ENCODE measurements at regions not wholly inside any gene's neighbourhood (a gene's known extent, or its start where the extent isn't known, plus 50 kb on each side); places are given as distances from the start of the nearest gene placed in this dataset.

- Mint-ChIP-seq H3K4me1 (no peaks in the 10 kb centered on the region), H3K27me3 (ENCODE audit: low read depth in 2 of 2) (no peaks in the 10 kb centered on the region), H3K27ac (no peak overlapping the region), H3K9me3 (peaks cover 5 to 22% of the 10 kb centered on the region in 2 donors), H3K36me3 (no peaks in the 10 kb centered on the region), H3K4me3 (no peak overlapping the region)
- TF ChIP-seq CTCF (IDR thresholded peaks at IDR 0.05): no peak
- H3K27me3 ChIP-seq (ENCODE audit: control insufficient read depth, insufficient read depth, low read length): no peaks in the 10 kb centered on the region
- ATAC-seq: no peak
- no peak for DNase-seq
- WGBS (ENCODE audit: insufficient coverage): 83% methylated on average over 2 of the region's 2 CpGs
- H3K4me1 ChIP-seq (ENCODE audit: control insufficient read depth, insufficient read depth, low read length): no peaks in the 10 kb centered on the region
- H3K4me3 ChIP-seq (ENCODE audit: low read length): no peak overlapping the region
- H3K36me3 ChIP-seq (ENCODE audit: control insufficient read depth, insufficient read depth, low read length): no peaks in the 10 kb centered on the region
- no peaks in the 10 kb centered on the region for H3K9me3 ChIP-seq (ENCODE audit: control insufficient read depth, insufficient read depth, low read length)
- intact Hi-C loops (cut with micrococcal nuclease): no loop called here
- H3K27ac ChIP-seq (ENCODE audit: low read length): no peak overlapping the region
Measured at GRCh38 chr18:38847326-38847725, 1281.7 kb upstream of the CELF4 start.

GRCh38 chr18:38843291-38843690 lies 1277.7 kb upstream of the CELF4 start:
- Mint-ChIP-seq H3K4me3 (no peak overlapping the region), H3K4me1 (no peaks in the 10 kb centered on the region), H3K9me3 (peaks cover 8 to 18% of the 10 kb centered on the region in 2 donors), H3K27me3 (ENCODE audit: low read depth in 2 of 2) (no peaks in the 10 kb centered on the region), H3K36me3 (no peaks in the 10 kb centered on the region), H3K27ac (no peak overlapping the region)
- Histone ChIP-seq H3K9me3 (ENCODE audit: control insufficient read depth, insufficient read depth, low read length) (no peaks in the 10 kb centered on the region), H3K4me3 (ENCODE audit: low read length) (no peak overlapping the region), H3K27ac (ENCODE audit: low read length) (no peak overlapping the region), H3K36me3 (ENCODE audit: control insufficient read depth, insufficient read depth, low read length) (no peaks in the 10 kb centered on the region), H3K4me1 (ENCODE audit: control insufficient read depth, insufficient read depth, low read length) (no peaks in the 10 kb centered on the region), H3K27me3 (ENCODE audit: control insufficient read depth, insufficient read depth, low read length) (no peaks in the 10 kb centered on the region)
- DNase-seq (no peak), ATAC-seq (no peak)
- TF ChIP-seq CTCF (IDR thresholded peaks at IDR 0.05): no peak
- intact Hi-C loops (cut with micrococcal nuclease): no loop called here
- WGBS (ENCODE audit: insufficient coverage): 100% methylated on average over 2 of the region's 2 CpGs

- TF ChIP-seq CTCF (IDR thresholded peaks at IDR 0.05): no peak
- intact Hi-C loops (cut with micrococcal nuclease): no loop called here
- Histone ChIP-seq H3K27me3 (ENCODE audit: control insufficient read depth, insufficient read depth, low read length) (no peaks in the 10 kb centered on the region), H3K9me3 (ENCODE audit: control insufficient read depth, insufficient read depth, low read length) (no peaks in the 10 kb centered on the region), H3K36me3 (ENCODE audit: control insufficient read depth, insufficient read depth, low read length) (no peaks in the 10 kb centered on the region), H3K4me3 (ENCODE audit: low read length) (no peak overlapping the region), H3K27ac (ENCODE audit: low read length) (no peak overlapping the region), H3K4me1 (ENCODE audit: control insufficient read depth, insufficient read depth, low read length) (no peaks in the 10 kb centered on the region)
- Mint-ChIP-seq H3K4me1 (no peaks in the 10 kb centered on the region), H3K36me3 (no peaks in the 10 kb centered on the region), H3K9me3 (peaks cover 7 to 14% of the 10 kb centered on the region in 2 donors), H3K27ac (no peak overlapping the region), H3K4me3 (no peak overlapping the region), H3K27me3 (ENCODE audit: low read depth in 2 of 2) (no peaks in the 10 kb centered on the region)
- 100% methylated on average over 2 of the region's 2 CpGs for WGBS (ENCODE audit: insufficient coverage)
- ATAC-seq (no peak), DNase-seq (no peak)
Measured at GRCh38 chr18:38826247-38826646, 1260.6 kb upstream of the CELF4 start.

- TF ChIP-seq CTCF (IDR thresholded peaks at IDR 0.05): no peak
- Histone ChIP-seq H3K4me1 (ENCODE audit: control insufficient read depth, insufficient read depth, low read length) (no peaks in the 10 kb centered on the region), H3K27ac (ENCODE audit: low read length) (no peak overlapping the region), H3K27me3 (ENCODE audit: control insufficient read depth, insufficient read depth, low read length) (no peaks in the 10 kb centered on the region), H3K36me3 (ENCODE audit: control insufficient read depth, insufficient read depth, low read length) (no peaks in the 10 kb centered on the region), H3K4me3 (ENCODE audit: low read length) (no peak overlapping the region), H3K9me3 (ENCODE audit: control insufficient read depth, insufficient read depth, low read length) (no peaks in the 10 kb centered on the region)
- ATAC-seq: no peak
- Mint-ChIP-seq H3K27ac (no peak overlapping the region), H3K4me1 (no peaks in the 10 kb centered on the region), H3K9me3 (peaks cover 9 to 20% of the 10 kb centered on the region in 2 donors), H3K27me3 (ENCODE audit: low read depth in 2 of 2) (no peaks in the 10 kb centered on the region), H3K36me3 (no peaks in the 10 kb centered on the region), H3K4me3 (no peak overlapping the region)
- no peak for DNase-seq
- intact Hi-C loops (cut with micrococcal nuclease): no loop called here
- WGBS (ENCODE audit: insufficient coverage): 91% methylated on average over 2 of the region's 2 CpGs
Measured at GRCh38 chr18:38811209-38811608, 1245.6 kb upstream of the CELF4 start.
